Activated CD8-positive, alpha-beta T cell treated with anti-CD3 and anti-CD28 coated beads for 36 hours (primary cell): ENCODE measurements at regions not wholly inside any gene's neighbourhood (a gene's known extent, or its start where the extent isn't known, plus 50 kb on each side); places are given as distances from the start of the nearest gene placed in this dataset.
"Not testable (repeated sequence)": the region's sequence is repeated elsewhere in the genome, so short reads cannot be mapped to it uniquely, and the experiment has no call there.

Source experiments
- ATAC-seq: fragments of 200-7000 bp; cut with Tn5 transposase; one replicate; pipeline ENCODE4 v1.10.0; 2021; ENCODE audit warnings: mild to moderate bottlenecking, moderate library complexity
- CTCF ChIA-PET: fragments of 350-600 bp; sonication (Branson Sonifier 250); formaldehyde crosslinking; loops from one replicate; lab custom pipeline; 2021; ENCODE audit warnings: antibody characterized with exemption; lab: Charles Lee
- POLR2A ChIA-PET: fragments of 350-600 bp; sonication (Branson Sonifier 250); formaldehyde crosslinking; loops from one replicate; lab custom pipeline; 2021; ENCODE audit warnings: antibody characterized with exemption; lab: Charles Lee
- DNase-seq: peaks from one replicate; pipeline ENCODE4 v3.0.0-alpha.2; 2020
- H3K27ac Mint-ChIP-seq: one replicate; pipeline ENCODE4 v1.8.0; 2021; ENCODE audit warnings: mild to moderate bottlenecking, mixed read lengths
- H3K27me3 Mint-ChIP-seq: one replicate; pipeline ENCODE4 v1.8.0; 2021; ENCODE audit warnings: mixed read lengths
- H3K36me3 Mint-ChIP-seq: one replicate; pipeline ENCODE4 v1.8.0; 2021; ENCODE audit warnings: low read depth, mixed read lengths
- H3K4me1 Mint-ChIP-seq: one replicate; pipeline ENCODE4 v1.8.0; 2021; ENCODE audit warnings: low read depth, mixed read lengths
- H3K4me3 Mint-ChIP-seq: one replicate; pipeline ENCODE4 v1.8.0; 2021; ENCODE audit warnings: mild to moderate bottlenecking, moderate library complexity, mixed read lengths
- H3K9me3 Mint-ChIP-seq: one replicate; pipeline ENCODE4 v1.8.0; 2021; ENCODE audit warnings: mixed read lengths
- CTCF ChIP-seq: fragments of 200-600 bp; IDR thresholded peaks from one replicate; pipeline ENCODE4 v1.8.0; 2022; ENCODE audit warnings: antibody characterized with exemption, mild to moderate bottlenecking
- intact Hi-C: fragments of 100-400 bp; cut with micrococcal nuclease; formaldehyde crosslinking; loops from one replicate; pipeline ENCODE4 v1.10.0; 2022

DNA sequence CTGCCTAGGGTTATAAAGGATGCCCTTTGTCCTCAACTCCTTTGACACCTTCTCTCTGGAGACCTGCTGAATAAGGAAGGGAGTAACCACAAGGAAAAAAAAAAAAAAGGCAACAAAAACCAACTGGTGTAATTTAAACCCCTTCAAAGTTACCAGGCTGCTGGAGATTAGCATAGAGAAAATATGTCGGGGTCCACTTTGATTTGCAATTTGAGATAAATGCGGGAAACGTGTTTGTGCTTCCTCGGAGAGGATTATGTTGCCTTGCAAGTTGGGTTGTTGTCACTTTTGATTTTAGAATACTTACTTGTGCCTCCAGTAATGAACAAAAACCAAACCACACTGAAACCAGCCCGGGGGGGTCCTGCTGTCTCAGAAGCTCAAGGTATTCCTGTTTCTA, 200.2 kb upstream of the MYL2 start:
- Mint-ChIP-seq H3K27me3 (no peaks in the 10 kb centered on the region), H3K36me3 (no peaks in the 10 kb centered on the region), H3K27ac (no peak overlapping the region), H3K9me3 (no peaks in the 10 kb centered on the region), H3K4me3 (no peak overlapping the region), H3K4me1 (no peaks in the 10 kb centered on the region)
- ATAC-seq (no peak), DNase-seq (no peak)
- intact Hi-C loops: no loop called here
- POLR2A ChIA-PET: no interaction called here
- CTCF ChIA-PET: no interaction called here
- no peak for TF ChIP-seq CTCF

- ATAC-seq: no peak
- Mint-ChIP-seq H3K27ac (no peak overlapping the region), H3K4me3 (no peak overlapping the region), H3K4me1 (peaks cover 2% of the 10 kb centered on the region), H3K36me3 (no peaks in the 10 kb centered on the region), H3K9me3 (no peaks in the 10 kb centered on the region), H3K27me3 (no peaks in the 10 kb centered on the region)
- no peak for TF ChIP-seq CTCF
- POLR2A ChIA-PET: no interaction called here
- CTCF ChIA-PET: no interaction called here
- no peak for DNase-seq
- intact Hi-C loops: no loop called here
Observed at GRCh38 chr12:111117017-111117416, 196.6 kb upstream of the MYL2 start.

- H3K27me3 Mint-ChIP-seq, DNase-seq, H3K4me3 Mint-ChIP-seq, H3K36me3 Mint-ChIP-seq, POLR2A ChIA-PET, H3K4me1 Mint-ChIP-seq, ATAC-seq, CTCF ChIA-PET, intact Hi-C loops, H3K27ac Mint-ChIP-seq, H3K9me3 Mint-ChIP-seq: not testable (repeated sequence)
Observed at GRCh38 chr12:111113313-111113712, 192.9 kb upstream of the MYL2 start.

DNA sequence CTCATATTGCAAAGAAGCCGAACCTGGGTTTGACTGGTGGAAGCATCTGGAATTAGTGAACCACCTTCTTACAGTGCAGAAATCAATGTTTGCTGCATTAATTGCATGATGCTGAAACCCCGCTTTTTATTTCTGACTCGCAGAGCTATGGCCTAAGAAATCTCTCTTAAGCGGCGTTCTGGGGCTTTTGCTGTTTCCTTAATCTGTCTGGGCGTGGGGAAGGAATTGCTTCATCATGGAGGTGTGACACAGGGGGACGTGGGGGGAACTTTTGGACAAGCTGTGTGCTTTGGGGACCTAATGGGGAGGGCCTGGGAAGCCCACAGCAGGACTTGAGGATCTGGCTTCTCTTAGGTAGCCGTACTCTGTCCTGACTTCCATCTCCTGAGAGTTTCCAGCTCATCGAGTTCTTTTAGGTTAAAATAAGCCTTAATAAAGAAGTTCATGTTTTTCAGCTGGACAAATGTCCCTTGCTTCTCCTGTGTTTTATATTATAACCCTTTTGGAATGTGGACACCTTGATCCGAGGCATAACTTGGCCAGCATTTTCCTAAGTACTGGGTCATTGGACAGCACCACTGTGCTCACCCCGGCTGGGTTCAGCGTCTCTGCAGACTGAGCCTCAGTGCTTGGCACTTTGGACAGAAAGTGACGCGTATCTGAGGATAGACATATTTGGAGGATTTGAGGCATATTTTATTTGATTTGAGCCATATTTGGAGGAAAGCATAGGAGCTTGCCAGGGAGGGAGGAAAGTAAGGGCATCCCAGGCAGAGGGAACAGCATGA, 192.1 kb upstream of the MYL2 start:
- DNase-seq (no peak), ATAC-seq (no peak)
- Mint-ChIP-seq H3K4me3 (no peak overlapping the region), H3K9me3 (no peaks in the 10 kb centered on the region), H3K27ac (no peak overlapping the region), H3K4me1 (peaks cover 4% of the 10 kb centered on the region), H3K27me3 (no peaks in the 10 kb centered on the region), H3K36me3 (no peaks in the 10 kb centered on the region)
- CTCF ChIA-PET: no interaction called here
- TF ChIP-seq CTCF: no peak
- POLR2A ChIA-PET: interaction anchor here (1.0 kb wide), 1 partner anchor 115 kb away, joined by 3 read pairs; no protein-coding TSS in a partner anchor
- intact Hi-C loops: no loop called here

DNA sequence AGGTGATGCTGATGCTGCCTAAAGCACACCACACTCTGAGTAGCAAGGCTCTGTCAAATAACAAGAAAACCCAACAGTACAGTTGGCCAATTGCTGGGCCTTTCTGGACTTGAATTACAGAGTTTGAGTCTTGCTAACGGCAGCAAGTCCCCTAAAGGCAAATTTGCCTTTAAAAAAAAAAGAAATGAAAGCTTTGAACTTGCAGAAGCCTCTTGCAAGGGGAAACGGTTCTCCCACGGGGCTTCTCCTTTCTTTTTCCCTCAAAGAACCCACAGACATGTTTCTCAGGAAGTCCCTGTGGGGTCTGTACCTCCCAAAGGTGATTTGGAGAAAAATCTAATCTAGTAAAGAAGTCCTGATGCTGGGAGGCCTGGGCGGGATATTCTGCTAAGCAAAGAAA, 191.3 kb upstream of the MYL2 start:
- intact Hi-C loops: no loop called here
- POLR2A ChIA-PET: interaction anchor here (1.0 kb wide), 1 partner anchor 114 kb away, joined by 3 read pairs; no protein-coding TSS in a partner anchor
- H3K27ac Mint-ChIP-seq: no peak overlapping the region

More for the DNA sequence above, 191.3 kb upstream of the MYL2 start:
- Mint-ChIP-seq H3K36me3 (no peaks in the 10 kb centered on the region), H3K4me3 (no peak overlapping the region), H3K27me3 (no peaks in the 10 kb centered on the region), H3K4me1 (peaks cover 4% of the 10 kb centered on the region), H3K9me3 (no peaks in the 10 kb centered on the region)
- DNase-seq (no peak), ATAC-seq (no peak)
- CTCF ChIA-PET: no interaction called here
- TF ChIP-seq CTCF: no peak
